Breast epithelium (tissue), 4 donors: ENCODE measurements at regions not wholly inside any gene's neighbourhood (a gene's known extent, or its start where the extent isn't known, plus 50 kb on each side); places are given as distances from the start of the nearest gene placed in this dataset.

Source experiments
- DNase-seq, 2 donors: peaks; one replicate each; pipeline ENCODE4 v3.0.0-alpha.2; 2019; ENCODE audit warnings: low spot score in 2 of 2
- H3K27ac ChIP-seq, 2 donors: fragments of 200-600 bp; sonication (generic) in 1 of 2; one replicate each; pipeline ENCODE4 v1.5.1; 2016 to 2019; ENCODE audit warnings: mild to moderate bottlenecking in 1 of 2
- H3K27me3 ChIP-seq, 2 donors: fragments of 200-600 bp; sonication (generic) in 1 of 2; one replicate each; pipeline versions ENCODE4 v1.5.1 to v1.6.0; 2017 to 2019; ENCODE audit warnings: control low read depth in 1 of 2, mild to moderate bottlenecking in 1 of 2
- H3K36me3 ChIP-seq: fragments of 200-600 bp; one replicate; pipeline ENCODE4 v1.5.1; 2019
- H3K4me1 ChIP-seq, 2 donors: fragments of 200-600 bp; sonication (generic); one replicate each; pipeline ENCODE4 v1.5.1; 2016 to 2019; ENCODE audit warnings: control low read depth in 1 of 2
- H3K4me3 ChIP-seq, 3 donors: fragments of 200-600 bp; sonication (generic); 1 replicate in 2 of 3; 2 replicates in 1 of 3; pipeline ENCODE4 v1.5.1; 2016 to 2019; ENCODE audit warnings: mild to moderate bottlenecking in 3 of 3, moderate library complexity in 2 of 3
- H3K9me3 ChIP-seq, 2 donors: fragments of 200-600 bp; sonication (generic) in 1 of 2; one replicate each; pipeline ENCODE4 v1.5.1; 2016 to 2019; ENCODE audit warnings: control low read depth in 1 of 2
- POLR2A ChIP-seq: fragments of 450-650 bp; IDR thresholded peaks from one replicate; pipeline ENCODE4 v1.6.1; 2016; ENCODE audit warnings: antibody characterized with exemption, mild to moderate bottlenecking, moderate library complexity
- POLR2AphosphoS5 ChIP-seq, 3 donors: sonication (generic); formaldehyde crosslinking; IDR thresholded peaks; one replicate each; pipeline ENCODE4 v1.6.1; 2017; ENCODE audit warnings: antibody characterized with exemption in 3 of 3
- intact Hi-C: fragments of 100-400 bp; cut with DNase I; formaldehyde crosslinking; loops from one replicate; pipeline ENCODE4 v1.15.1; 2023; ENCODE audit warnings: low total_unique reads
- TF ChIP-seq, protein P1 (sequence below), 3 donors: fragments of 450-650 bp; IDR thresholded peaks; one replicate each; pipeline ENCODE4 v1.5.1; 2016 to 2017; ENCODE audit warnings: antibody characterized with exemption in 3 of 3, mild to moderate bottlenecking in 3 of 3, moderate library complexity in 3 of 3

DNA sequence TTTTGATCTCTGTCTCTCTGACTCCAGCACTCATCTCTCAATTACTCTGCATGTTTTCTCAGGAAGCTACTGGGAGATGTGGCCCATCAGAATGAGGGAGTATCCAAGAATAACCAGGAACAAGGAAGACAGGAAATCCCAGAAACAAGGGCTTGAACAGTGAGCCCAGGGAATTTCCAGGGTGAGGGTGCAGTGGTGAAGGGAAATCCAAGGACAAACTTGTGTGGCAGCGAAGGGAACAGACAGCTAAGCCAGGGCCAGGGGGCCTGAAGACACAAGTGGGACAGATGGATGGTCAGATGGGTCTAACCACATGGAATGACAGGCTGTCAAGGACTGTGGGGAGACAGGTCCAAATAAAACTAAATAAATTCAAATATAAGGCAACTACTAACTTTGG, 121.8 kb upstream of the ERRFI1 start:
- TF ChIP-seq, protein P1, sequence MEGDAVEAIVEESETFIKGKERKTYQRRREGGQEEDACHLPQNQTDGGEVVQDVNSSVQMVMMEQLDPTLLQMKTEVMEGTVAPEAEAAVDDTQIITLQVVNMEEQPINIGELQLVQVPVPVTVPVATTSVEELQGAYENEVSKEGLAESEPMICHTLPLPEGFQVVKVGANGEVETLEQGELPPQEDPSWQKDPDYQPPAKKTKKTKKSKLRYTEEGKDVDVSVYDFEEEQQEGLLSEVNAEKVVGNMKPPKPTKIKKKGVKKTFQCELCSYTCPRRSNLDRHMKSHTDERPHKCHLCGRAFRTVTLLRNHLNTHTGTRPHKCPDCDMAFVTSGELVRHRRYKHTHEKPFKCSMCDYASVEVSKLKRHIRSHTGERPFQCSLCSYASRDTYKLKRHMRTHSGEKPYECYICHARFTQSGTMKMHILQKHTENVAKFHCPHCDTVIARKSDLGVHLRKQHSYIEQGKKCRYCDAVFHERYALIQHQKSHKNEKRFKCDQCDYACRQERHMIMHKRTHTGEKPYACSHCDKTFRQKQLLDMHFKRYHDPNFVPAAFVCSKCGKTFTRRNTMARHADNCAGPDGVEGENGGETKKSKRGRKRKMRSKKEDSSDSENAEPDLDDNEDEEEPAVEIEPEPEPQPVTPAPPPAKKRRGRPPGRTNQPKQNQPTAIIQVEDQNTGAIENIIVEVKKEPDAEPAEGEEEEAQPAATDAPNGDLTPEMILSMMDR (IDR thresholded peaks at IDR 0.05) = no peak
- TF ChIP-seq POLR2A (no peak), POLR2AphosphoS5 (IDR thresholded peaks at IDR 0.05) (no peak)
- intact Hi-C loops = no loop called here
- DNase-seq = no peak
- no peaks in the 10 kb centered on the region for H3K4me1 ChIP-seq
- peak overlapping the region; percentile 39 to 71 for H3K27ac ChIP-seq
- no peaks in the 10 kb centered on the region for H3K27me3 ChIP-seq
- peak overlapping the region in 2 of 3 donors; percentile 11 to 42 for H3K4me3 ChIP-seq
- H3K36me3 ChIP-seq = no peaks in the 10 kb centered on the region
- H3K9me3 ChIP-seq = no peaks in the 10 kb centered on the region

DNA sequence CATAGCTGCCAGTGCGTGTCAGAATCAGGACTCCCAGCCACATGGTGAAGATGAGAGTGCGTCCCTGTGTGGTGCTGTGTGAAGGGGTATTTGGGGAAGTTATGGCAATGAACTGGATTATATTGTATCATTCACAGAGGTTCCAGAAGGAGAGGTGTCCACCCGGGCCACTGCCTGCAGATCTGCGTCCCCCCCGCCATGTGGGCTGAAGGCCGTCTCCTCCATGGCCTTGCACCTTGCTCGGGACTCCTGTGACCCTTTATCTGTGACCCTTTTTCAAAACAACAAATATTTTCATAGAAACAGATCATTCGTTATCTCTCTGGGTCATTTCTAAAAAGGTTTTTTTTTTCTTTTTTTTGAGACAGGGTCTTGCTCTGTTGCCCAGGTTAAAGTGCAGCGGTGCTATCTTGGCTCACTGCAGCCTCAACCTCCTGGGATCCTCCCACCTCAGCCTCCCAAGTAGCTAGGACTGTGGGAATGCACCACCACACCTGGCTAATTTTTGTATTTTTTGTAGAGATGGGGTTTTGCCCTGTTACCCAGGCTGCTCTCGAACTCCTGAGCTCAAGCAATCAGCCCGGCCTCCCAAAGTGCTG, 120.2 kb upstream of the ERRFI1 start:
- H3K4me1 ChIP-seq = no peaks in the 10 kb centered on the region
- no peak overlapping the region for H3K4me3 ChIP-seq
- no peak overlapping the region for H3K27ac ChIP-seq
- no peaks in the 10 kb centered on the region for H3K9me3 ChIP-seq
- DNase-seq = no peak
- no peaks in the 10 kb centered on the region for H3K36me3 ChIP-seq
- H3K27me3 ChIP-seq = no peaks in the 10 kb centered on the region
- TF ChIP-seq POLR2A (no peak), POLR2AphosphoS5 (IDR thresholded peaks at IDR 0.05) (no peak)
- TF ChIP-seq, protein P1 (IDR thresholded peaks at IDR 0.05) = no peak
- intact Hi-C loops = no loop called here

DNA sequence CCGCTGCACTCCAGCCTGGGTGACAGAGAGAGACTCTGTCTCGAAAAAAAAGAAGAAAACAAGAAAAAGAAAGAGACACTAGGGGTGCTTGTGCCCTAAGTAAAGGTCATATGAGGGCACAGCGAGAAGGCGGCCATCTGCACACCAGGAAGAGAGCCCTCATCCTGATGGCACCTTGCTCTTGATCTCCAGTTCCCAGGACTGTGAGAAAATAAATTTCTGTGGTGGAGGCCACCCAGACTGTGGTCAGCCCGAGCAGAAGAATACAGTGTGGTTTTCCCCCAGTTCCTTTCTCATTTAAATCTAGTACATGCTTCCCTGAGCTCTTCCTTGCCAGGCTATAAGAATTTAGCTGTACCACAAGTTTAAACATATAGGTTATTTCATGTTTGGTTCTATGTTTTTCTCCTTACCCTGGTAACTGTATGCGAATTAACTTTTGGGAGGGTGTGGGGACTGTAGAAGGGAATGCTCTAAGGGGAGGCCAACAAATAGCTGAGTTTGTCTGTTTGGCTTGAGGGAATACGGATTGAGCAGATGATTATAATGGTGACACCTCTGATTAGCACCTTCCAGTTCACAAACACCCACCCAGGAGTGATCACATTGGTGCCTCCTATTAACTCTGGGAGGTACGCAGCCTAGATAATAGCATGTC, 119.6 kb upstream of the ERRFI1 start:
- intact Hi-C loops = no loop called here
- H3K27ac ChIP-seq = no peak overlapping the region

DNA sequence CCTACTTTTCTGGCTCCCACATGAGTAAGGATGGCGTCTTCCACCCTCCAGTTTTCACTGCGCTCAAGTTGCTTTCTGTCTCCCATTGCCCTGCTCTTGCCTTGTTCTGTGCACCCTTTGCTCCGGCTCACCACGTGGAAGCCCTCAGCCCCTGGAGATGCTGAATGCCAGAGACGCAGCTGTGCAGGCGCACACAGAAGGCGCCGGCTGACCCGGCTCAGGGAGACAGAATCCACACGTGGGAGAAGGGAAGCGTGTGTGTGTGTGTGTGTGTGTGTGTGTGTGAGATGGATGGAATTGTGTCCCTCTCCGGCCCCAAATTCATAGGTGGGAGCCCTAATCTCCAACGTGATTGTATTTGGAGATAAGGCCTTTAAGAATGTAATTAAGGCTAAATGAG, 118.2 kb upstream of the ERRFI1 start:
- TF ChIP-seq, protein P1 (IDR thresholded peaks at IDR 0.05) = no peak
- TF ChIP-seq POLR2AphosphoS5 (IDR thresholded peaks at IDR 0.05) (no peak), POLR2A (no peak)
- H3K27ac ChIP-seq = no peak overlapping the region
- intact Hi-C loops = no loop called here

More for the DNA sequence above, 119.6 kb upstream of the ERRFI1 start:
- Histone ChIP-seq H3K27me3 (no peaks in the 10 kb centered on the region), H3K36me3 (no peaks in the 10 kb centered on the region), H3K4me1 (no peaks in the 10 kb centered on the region), H3K4me3 (no peak overlapping the region), H3K9me3 (no peaks in the 10 kb centered on the region)
- no peak for DNase-seq
- TF ChIP-seq POLR2A = no peak
- TF ChIP-seq, protein P1 (IDR thresholded peaks at IDR 0.05) = no peak
- no peak for TF ChIP-seq POLR2AphosphoS5 (IDR thresholded peaks at IDR 0.05)

DNA sequence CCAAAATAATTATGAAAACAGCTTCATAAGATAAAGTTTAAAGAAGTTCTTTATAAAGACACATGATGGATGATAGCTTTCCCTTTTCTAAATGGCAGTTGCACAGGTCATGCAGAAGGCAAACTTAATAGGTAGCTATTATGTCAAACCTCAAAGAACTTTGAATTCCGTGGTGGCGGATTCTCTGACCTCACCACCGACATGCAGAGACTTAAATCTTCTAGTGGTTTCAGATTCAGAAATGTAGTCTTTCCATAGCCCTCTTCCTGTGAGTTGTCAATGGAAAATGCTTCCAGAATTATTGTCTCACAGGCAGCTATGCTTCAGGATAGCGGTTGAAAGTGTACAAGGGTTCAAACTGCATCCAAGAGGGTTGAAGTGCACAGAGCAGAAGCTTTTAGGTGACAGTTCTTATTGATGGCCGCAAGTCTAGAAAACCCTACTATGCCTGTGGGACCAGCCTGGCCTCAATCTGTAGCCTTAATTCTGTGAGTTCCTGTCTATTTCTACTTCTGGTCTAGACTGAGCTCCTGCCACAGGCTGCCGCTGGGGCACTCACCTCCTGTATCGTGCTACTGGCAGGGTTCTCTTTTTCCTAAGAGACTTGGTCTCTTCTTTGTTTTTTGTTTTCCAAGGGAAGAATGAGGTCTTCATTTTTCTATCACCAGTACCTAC, 117.0 kb upstream of the ERRFI1 start:
- Histone ChIP-seq H3K27ac (no peak overlapping the region), H3K27me3 (no peaks in the 10 kb centered on the region), H3K4me3 (no peak overlapping the region), H3K9me3 (no peaks in the 10 kb centered on the region), H3K36me3 (no peaks in the 10 kb centered on the region), H3K4me1 (no peaks in the 10 kb centered on the region)
- no peak for DNase-seq
- TF ChIP-seq POLR2A = no peak
- TF ChIP-seq POLR2AphosphoS5 (IDR thresholded peaks at IDR 0.05) = no peak
- TF ChIP-seq, protein P1 (IDR thresholded peaks at IDR 0.05) = no peak
- intact Hi-C loops = no loop called here

More for the DNA sequence above, 118.2 kb upstream of the ERRFI1 start:
- Histone ChIP-seq H3K27me3 (no peaks in the 10 kb centered on the region), H3K4me1 (no peaks in the 10 kb centered on the region), H3K36me3 (no peaks in the 10 kb centered on the region), H3K9me3 (no peaks in the 10 kb centered on the region), H3K4me3 (no peak overlapping the region)
- no peak for DNase-seq
